BJ (cell line): ENCODE measurements at regions not wholly inside any gene's neighbourhood (a gene's known extent, or its start where the extent isn't known, plus 50 kb on each side); places are given as distances from the start of the nearest gene placed in this dataset.

Source experiments
- CTCF ChIA-PET: fragments of 350-600 bp; formaldehyde crosslinking; extraction: SDS; loops from one replicate; lab custom pipeline; 2021; ENCODE audit warnings: antibody characterized with exemption, inconsistent platforms; lab: Yijun Ruan, JAX
- POLR2A ChIA-PET: fragments of 300-600 bp; sonication (Branson Sonifier 250); formaldehyde crosslinking; extraction: SDS; loops from one replicate; lab custom pipeline; 2021; ENCODE audit warnings: antibody characterized with exemption; lab: Charles Lee
- DNase-seq: peaks from one replicate; pipeline ENCODE4 v3.0.0-alpha.2; 2011; ENCODE audit warnings: low read depth
- H3K27me3 ChIP-seq: 2 replicates; pipeline ENCODE4 v1.6.0; 2011; ENCODE audit warnings: low read length; ENCODE audit not compliant: control insufficient read depth, insufficient read depth
- H3K36me3 ChIP-seq: 2 replicates; pipeline ENCODE4 v1.5.1; 2011; ENCODE audit warnings: low read length; ENCODE audit not compliant: control insufficient read depth, insufficient read depth
- H3K4me3 ChIP-seq: 2 replicates; pipeline ENCODE4 v1.5.1; 2011; ENCODE audit warnings: low read depth, mild to moderate bottlenecking, control low read depth, low read length
- CTCF ChIP-seq: IDR thresholded peaks from 2 replicates; pipeline ENCODE4 v1.5.1; 2011; ENCODE audit warnings: low read depth, mild to moderate bottlenecking, control low read depth, inconsistent platforms, low read length, moderate library complexity; ENCODE audit not compliant: insufficient read depth

- no peak for DNase-seq
- Histone ChIP-seq H3K27me3 (no peaks in the 10 kb centered on the region; the same call in 1 of the 2 replicates), H3K36me3 (no peaks in the 10 kb centered on the region), H3K4me3 (no peak overlapping the region)
- ChIA-PET POLR2A (no interaction called here), CTCF (no interaction called here)
- TF ChIP-seq CTCF = no peak
Observed at GRCh38 chr15:60257591-60258159, 140.1 kb downstream of the ANXA2 start.

DNA sequence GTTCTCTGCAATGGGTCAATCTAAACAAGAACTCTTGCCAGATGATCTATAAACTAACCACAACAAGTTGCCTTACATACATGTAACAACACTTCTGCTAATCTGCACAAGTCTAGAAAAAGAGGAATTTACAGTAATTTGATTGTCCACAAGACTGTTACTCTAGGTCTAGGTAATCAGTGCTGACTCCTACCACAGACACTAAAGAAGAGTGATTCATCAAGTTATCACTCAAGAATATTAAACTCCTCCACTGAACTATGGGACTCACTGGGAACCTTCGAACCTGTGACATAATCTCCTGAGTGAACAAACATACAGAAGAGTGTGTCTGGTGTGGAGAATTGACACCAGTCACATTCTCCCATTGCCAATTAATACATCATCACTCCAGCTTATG lies 138.3 kb downstream of the ANXA2 start:
- ChIA-PET CTCF (no interaction called here), POLR2A (no interaction called here)
- no peaks in the 10 kb centered on the region for H3K36me3 ChIP-seq
- no peak for DNase-seq
- no peak for TF ChIP-seq CTCF
- no peak overlapping the region for H3K4me3 ChIP-seq
- no peaks in the 10 kb centered on the region for H3K27me3 ChIP-seq

DNA sequence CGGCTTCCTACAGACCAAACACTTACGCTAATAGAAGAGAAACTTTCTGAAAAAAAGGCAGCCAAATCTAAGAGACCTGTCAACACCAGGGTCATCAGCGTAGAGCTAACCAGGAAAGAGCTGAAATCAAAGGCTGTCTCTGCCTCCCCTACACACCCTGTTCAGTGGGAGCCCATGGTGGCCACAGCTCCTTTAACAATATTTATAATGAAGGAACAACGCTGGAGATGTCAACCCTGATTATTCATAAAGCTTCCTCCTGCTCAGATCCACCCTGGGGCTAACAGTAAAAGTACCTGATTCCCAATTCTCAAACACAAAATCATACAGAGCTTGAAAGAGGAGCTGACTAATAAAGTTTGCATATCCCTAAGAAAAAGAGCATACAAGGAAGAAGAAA lies 133.7 kb downstream of the ANXA2 start:
- no peak for DNase-seq
- H3K36me3 ChIP-seq = no peaks in the 10 kb centered on the region
- peaks cover 3% of the 10 kb centered on the region; the same call in 1 of the 2 replicates for H3K27me3 ChIP-seq
- ChIA-PET CTCF (interaction anchor here (0.5 to 0.8 kb wide), 3 partner anchors 13 to 572 kb away, joined by 3 to 4 read pairs (median 3); no protein-coding TSS in a partner anchor), POLR2A (no interaction called here)
- no peak overlapping the region for H3K4me3 ChIP-seq
- no peak for TF ChIP-seq CTCF

DNA sequence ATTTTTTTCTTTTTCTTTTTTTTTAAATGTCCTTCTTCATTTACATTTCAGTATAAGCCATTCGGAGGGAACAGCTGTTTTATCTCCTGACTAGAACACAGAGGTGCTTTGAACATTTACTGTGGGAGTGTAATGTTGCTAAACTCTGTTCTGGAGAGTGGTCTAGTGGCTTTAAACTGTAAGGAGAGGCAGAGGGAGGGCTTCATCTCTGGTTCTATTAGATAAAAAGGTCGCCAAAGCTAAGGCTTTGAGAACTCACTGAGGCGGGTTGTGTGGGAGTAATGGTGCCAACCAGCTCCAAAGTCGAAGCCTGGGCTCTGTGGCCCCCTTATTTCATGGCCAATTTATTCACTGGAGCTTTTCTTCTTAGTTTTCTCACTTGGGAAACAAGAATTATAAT lies 133.2 kb downstream of the ANXA2 start:
- ChIA-PET CTCF (interaction anchor here (0.5 kb wide), 1 partner anchor 573 kb away, joined by 3 read pairs; no protein-coding TSS in a partner anchor), POLR2A (no interaction called here)
- Histone ChIP-seq H3K27me3 (peaks cover 3% of the 10 kb centered on the region; the same call in 1 of the 2 replicates), H3K36me3 (no peaks in the 10 kb centered on the region), H3K4me3 (no peak overlapping the region)
- no peak for DNase-seq
- TF ChIP-seq CTCF = no peak

- TF ChIP-seq CTCF = no peak
- H3K27me3 ChIP-seq = peaks cover 3% of the 10 kb centered on the region; the same call in 1 of the 2 replicates
- H3K4me3 ChIP-seq = no peak overlapping the region
- ChIA-PET CTCF (no interaction called here), POLR2A (no interaction called here)
- DNase-seq = no peak
- H3K36me3 ChIP-seq = no peaks in the 10 kb centered on the region
Observed at GRCh38 chr15:60265057-60265456, 132.7 kb downstream of the ANXA2 start.
